Islet of Langerhans (tissue), 1 donor: ENCODE measurements at regions not wholly inside any gene's neighbourhood (a gene's known extent, or its start where the extent isn't known, plus 50 kb on each side); places are given as distances from the start of the nearest gene placed in this dataset.

Experiments
- FAIRE-seq: peaks from one replicate; lab custom pipeline; 2011; peaks lifted over from hg19 to GRCh38; lab: Jason Lieb, UNC

DNA sequence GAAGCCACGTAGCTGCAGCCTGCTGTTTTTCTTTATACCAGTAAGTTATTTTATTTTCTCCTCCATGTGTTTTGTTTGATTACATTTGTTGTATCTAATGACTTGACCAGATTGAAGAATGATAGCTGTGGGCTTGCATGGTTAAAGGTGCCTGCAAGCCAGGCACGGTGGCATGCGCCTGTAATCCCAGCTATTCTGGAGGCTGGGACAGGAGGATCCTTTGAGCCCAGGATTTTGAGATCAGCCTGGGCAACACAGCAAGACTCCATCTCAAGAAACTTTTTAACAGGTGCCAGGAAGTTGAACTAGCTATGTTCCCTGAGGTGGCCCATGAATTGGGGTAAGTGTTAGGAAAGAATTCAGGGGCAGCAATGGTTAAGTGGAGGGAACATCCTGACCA lies 179.4 kb downstream of the IRS1 start:
- no peak for FAIRE-seq

DNA sequence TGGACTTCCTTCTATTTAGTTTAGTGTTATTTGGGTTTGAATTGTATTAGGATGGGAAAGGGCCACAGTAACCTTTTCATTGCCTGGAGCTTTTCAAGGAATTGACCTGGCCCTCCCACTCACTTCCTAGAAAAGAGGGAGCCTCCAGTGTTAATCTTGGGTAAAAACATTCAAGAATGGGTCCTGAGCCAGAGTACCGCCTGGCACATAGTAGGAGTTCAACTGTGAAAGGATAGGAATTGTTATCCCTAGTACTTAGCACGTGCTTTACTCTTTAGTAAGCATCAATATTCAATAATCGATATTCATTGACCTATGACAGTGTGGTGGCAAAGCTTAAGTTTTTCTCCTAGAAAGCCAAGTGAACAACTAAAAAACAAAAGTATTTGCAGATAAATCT lies 179.9 kb downstream of the IRS1 start:
- FAIRE-seq, result no peak

DNA sequence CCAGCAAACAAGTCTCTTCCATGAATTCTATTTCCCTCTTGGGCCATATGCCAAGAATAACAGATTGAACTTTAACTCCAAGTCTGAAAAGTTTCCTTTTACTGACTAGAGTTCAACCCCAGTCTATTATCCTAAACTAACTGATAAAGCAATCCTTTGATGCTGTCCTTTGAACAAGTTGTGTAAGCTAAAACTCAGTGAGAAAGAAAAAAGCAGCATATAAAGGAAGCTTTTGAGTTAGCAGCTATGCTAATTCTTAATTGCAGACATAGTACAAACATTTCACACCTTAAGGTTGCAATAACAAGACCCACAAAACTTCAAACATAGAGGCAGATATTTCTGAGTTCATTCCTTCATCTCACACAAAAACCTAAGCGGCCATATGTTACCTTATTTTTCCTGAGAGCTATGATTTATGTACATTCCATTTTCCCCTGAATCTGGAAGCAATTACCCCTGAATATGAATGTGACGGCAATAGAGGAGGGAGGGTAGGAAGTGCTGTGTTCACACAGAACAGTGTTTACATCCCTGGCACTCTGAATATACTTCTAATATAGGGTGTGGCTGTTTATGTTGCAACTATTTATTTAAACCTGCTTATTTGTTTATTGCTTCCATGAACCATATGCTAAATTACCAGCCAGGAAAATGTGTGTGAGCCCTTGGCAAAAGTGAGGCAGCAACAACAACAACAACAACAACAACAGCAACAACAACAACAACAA lies 180.6 kb downstream of the IRS1 start:
- no peak for FAIRE-seq

DNA sequence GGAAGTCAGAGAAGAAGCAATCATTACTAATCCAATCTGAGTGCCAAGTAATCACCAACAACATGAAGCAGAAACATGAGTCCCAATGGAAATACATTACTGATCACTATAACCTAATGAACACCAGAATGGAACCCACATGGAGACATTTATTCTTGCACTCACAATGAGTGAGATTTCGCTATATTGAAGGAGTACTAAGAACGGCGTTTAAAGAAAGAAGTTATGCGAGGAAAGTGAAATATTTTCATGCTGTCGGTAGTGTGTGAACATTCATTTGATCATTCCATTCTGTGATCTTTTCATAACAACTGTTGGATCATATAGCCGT lies 181.1 kb downstream of the IRS1 start:
- no peak for FAIRE-seq

DNA sequence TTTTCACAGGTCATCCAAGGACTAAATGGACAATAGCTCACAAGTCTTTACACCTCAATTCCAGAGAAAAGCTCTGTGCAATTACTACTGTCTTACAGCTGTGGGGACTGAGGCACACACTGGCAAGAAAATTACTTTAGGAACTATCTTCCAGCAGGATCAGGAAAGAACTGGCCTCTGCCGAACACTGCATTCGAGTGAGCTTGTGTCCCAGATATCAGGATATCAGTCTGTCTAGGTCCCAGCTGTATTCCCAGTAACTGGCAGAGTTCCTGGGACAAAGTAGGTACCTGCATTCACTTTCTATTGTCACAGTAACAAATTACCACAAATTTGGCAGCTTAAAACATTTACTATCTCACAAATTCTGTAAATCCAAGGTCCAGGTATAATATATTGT lies 183.7 kb downstream of the IRS1 start:
- no peak for FAIRE-seq

DNA sequence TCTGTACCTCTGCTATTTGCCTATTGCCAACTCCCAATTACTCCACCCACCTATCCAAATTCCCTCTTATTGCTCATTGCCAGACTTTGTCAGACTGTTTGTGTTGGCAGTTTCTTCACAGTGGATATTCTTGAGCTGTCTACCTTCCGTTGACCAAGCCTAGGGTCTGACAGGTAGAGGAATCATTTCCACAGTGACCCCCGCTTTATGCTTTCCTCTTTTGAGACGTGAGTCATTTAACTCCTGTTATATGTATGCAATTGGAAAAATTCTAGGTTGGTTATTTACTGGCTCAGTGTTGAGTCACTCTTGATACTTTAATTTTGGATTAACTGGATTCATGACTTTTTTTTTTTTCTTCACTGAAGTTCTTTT lies 187.7 kb downstream of the IRS1 start:
- no peak for FAIRE-seq

DNA sequence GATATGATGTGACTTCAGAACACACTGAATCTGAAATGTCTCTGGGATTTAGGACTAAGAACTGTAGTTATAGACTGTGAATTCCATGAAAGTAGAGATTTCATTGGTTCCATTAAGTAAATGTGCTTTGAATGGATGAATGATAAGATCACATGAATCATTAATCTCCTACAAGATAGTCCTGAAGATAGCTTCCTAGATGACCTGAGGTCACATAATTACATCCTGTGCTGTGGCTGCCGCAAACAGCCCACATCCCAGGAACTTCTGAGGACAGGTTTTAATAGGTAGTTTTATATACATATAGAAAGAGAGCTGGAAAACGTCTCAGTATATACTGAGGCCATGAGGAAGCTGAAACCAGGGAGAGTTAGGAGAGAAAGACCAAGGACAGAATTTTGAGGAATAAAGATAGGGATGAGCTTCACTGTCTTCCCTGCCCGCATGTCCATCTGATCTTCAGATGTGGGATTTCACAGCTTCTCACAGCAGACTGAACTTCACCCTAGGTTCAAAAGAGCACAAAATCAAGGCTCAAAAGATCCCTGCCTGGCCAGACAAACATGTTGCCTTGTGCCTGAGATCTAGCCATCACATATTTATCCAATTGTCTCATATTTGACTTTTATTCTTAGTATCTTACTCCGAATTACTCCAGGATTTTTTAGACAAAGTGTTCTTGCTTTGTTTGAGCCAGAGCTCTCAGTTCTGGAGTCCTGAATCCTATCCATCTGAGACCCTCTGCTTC lies 188.2 kb downstream of the IRS1 start:
- no peak for FAIRE-seq

DNA sequence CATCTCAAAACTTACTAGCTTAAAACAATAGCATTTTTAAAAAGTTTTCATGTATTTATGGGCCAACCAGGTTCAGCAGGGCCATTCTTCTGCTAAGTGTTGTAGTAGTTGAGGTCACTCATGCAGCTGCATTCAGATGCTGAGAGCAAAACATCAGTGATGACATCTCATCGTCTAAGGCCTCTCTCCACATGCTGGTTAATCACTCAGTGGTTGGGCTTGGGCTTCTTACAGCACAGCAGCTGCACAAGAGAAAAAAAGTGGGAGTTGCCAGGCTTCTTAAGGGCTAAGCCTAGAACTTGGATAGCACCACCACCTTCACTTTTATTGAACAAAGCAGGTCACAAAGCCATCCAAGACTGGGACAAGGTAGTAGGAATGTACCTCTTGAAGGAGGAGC lies 190.3 kb downstream of the IRS1 start:
- no peak for FAIRE-seq

DNA sequence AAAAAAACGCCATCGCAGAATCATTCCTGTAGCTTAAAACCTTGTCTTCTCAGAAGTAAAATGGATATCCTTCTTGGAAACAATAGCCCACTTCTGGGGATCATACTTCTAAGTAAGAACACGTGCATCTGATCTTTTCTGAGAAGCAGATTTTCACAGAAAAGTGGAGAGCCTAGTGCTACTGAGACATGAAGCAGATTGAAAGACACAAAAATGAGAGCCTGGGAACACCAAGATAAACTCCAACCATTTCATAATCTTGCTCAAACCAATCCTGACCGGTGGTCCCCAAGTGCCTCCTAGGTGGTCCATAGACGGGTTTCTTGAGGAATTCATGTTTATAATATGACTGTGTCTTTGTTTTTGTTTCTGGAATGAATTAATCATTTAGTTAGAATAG lies 191.2 kb downstream of the IRS1 start:
- FAIRE-seq, result no peak

DNA sequence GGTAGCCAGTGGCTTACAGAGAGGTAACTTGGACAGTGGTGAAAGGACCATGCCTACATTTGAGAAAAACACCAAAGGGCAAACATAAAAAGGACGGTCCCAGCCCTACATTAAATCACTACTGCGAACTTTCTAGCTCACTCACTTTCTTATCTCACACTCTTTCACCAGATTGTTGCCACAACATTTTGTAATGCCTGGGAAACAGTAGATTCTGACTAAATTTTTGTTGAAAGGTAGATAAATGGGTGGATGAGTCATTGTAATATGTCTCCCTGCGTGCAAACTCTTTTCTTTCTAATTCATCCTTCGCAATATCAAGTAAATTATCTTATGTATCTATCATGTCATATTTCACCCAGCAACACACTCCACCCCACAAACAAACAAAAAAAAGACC lies 192.2 kb downstream of the IRS1 start:
- FAIRE-seq, result no peak

DNA sequence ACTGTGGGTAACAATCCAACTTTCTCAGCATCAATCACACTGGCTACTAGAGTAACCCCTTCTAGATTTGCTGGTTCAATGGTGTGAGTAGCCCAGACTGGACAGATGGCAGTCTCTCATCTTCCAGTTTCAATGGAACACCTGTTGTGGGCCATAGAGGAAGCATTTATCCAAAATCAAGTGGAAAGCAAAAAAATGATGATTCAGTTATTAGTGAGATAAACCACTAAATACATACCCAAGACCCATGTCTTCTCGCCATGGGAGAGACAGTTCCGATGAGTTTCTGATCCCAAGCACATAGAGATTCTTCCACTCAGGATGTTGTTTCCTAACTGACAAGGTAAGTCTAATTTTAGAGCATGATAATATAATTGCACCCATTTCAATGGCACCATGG lies 194.0 kb downstream of the IRS1 start:
- FAIRE-seq, result no peak

DNA sequence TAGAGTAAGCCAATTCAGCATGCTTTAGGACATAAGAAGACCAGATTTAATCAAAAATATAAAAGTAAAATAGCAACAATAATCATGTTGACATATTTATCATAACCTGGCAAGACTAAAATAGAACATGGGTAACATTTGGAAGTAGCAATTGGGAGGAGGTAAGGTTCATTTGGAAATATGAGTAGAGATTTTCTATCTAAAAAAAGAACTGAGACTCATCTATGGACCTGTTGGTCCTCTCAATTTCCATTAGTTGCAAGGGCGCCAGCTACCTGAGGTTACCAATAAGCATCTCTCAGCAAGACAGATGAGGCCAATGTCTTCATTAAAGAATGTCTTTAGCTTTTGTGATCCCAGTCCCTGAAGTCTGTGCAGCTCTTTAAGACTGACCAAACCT lies 196.0 kb downstream of the IRS1 start:
- no peak for FAIRE-seq

DNA sequence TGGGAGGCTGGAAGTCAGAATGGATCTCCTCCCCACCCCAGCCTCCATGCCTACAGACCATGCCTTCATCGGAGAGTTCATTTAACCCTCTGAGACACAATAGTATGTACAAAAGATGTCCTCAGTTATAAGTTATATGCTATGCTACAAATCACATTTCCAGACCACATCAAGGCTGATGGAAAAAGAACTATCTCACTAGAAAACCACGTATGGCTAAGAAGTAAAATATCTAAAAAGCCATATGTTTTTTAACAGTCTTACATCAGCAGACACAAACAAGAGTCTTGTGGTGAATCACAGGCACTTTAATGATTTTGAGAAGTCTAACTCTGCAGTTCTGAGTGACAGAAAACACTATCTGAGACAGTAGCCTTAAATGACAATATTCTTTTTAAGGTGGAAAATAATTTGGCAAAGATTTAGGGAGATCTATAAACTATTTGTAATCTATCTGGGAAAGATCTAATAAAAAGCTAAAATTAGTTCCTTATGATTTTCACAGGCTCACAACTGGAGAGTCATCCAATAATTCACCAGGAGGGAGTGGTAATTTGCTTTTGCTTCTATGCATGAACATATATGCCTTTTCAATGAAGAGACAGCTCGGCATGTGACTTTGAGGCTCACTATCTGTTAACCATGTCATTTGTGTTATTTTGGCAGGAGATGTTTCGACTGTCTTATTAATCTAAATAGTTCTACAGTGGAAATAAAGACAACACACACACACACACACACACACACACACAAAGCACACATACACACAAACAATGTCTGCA lies 197.5 kb downstream of the IRS1 start:
- FAIRE-seq, result no peak

DNA sequence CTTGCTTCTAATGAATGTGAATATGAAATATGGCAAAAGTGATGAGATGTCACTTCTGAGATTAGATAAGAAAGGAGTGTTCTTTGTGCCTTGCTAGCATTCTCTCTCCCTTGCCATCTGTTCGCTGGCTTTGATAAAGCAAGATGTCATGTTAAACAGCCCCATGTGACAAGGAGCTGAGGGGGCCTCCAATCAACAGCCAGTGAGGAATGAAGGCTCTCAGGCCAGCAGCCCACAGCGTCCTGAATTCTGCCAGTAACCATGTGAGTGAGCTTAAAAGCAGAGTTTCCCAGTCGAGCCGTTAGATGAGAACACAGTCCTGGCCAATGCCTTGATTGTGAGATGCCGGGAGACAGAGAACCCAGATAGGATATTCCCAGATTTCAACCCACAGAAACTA lies 198.8 kb downstream of the IRS1 start:
- no peak for FAIRE-seq

DNA sequence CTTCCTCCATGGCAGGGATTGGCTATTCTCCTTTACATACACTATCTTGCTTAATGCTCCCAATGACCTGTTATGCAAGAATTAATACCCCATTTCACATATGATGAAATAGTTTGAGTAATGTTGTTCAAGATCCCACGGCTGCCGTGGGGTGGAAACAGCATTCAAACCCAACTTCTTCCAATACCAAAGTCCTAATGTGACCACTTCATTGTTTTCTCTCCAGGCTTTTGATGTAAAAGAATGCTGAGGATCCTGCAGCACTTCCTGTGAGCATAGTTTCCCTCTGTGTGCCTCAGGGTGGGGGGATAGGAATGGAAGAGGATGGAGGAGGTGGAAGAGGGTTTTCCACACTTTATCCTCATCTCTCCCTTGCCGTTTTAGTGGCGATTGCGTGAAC lies 199.4 kb downstream of the IRS1 start:
- no peak for FAIRE-seq

DNA sequence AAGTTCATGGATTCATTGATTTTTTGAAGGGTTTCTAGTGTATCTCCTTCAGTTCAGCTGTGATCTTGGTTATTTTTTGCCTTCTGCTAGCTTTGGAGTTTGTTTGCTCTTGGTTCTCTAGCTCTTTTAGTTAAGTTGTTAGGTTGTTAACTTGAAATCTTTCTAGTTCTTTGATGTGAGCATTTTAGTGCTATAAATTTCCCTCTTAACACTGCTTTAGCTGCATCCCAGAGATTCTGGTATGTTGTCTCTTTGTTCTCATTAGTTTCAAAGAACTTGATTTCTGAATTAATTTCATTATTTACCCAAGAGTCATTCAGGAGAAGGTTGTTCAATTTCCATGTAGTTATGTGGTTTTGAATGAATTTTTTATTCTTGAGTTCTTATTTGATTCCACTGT lies 210.6 kb downstream of the IRS1 start:
- no peak for FAIRE-seq

DNA sequence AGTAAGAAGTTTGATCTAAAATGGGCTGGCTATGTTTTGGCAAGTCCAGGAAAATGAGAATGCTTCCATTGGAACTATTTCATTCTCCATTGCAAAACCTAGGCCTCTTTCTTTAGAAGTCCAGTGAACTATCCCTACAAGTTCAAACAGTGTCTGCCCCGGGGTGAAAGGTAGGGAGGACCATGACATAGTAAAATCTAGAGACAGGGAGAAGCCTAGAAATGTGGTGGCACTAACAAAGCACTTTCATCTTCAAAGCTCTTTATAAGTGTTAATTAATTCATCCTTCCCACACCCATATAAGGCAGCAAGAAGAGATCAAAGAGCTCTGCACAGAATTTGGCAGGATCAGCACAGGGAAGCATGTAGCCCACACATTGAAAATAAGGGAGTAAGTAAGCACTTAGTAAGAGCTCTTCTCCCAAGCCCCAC lies 214.5 kb downstream of the IRS1 start:
- no peak for FAIRE-seq

DNA sequence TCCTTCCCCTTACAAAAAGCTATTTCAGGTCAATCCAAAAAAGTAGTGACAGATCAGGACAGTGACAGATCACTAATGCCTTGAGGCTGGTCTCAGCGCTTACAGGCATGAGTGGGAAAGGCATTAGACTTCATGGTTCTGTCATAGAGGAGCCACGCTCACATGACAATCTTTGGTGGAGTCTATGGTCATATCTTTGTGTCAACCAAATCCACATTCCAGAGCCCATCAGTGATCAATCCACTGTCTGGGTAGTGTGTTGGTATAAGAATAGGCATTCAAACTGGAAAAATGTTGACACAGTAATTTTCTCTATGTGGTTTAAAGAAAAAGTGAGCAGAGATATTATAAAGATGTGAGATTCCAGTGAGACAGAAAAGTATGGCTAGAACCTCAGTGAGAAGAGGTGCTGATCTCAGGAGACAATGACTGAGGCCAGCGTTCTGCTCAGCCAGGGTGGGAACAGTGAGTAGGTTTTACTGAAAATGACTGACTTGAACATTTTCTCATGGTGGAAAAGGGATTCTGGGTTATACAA lies 215.0 kb downstream of the IRS1 start:
- no peak for FAIRE-seq

DNA sequence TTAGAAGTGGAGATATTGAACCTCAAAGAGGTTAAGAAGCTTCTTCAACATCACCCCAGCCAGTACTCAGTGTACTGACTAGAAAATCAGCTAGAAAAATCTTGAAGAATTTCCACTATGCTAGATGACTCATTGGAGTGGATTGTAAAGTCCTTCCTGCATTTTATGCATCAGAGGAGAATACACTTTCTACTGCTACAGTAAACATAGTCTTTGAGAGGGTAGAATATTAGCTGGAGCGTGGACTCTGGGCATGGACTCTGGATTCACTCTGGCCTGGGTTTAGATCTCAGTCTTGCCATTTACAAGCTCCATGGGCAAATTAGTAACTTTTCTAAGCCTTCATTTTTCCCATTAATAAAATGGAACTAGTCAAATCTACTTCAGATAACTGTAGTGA lies 215.9 kb downstream of the IRS1 start:
- peak; percentile 72 for FAIRE-seq

DNA sequence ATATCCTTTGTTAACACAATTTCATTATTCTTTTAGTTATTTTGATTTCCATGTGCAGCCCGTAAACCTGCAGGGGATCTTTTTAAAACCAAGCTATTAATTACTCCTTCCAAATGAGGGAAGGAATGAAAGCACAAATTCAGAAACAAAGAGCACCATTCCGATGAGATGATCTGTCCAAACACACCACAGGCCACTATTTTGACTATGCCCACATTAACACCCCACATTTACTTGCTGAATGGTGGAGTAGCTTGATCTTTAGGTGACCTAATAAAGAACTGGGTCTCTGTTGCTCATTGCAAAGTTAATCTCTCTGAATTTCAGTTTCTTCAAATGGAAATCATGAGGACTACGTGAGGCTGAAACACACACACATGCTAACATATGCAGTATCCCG lies 218.0 kb downstream of the IRS1 start:
- FAIRE-seq, result no peak

DNA sequence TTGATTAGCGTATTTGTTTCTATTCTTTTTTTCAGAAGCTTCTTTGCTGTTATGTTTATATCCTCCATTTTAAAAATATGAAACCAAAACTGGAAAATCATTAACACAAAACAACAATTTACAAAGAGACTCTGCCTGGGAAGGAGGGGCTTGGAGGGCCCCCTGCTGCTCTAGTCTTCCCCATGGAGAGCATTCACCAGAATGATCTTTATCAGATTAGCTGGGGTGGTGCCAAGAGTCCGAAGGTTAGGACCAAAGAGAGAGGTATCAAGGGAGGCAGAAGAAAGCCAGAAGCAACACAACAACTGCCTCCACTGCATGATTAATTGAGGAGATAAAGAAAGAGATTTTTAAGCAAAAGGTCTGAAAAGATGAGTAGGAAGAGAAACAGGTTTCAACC lies 218.6 kb downstream of the IRS1 start:
- no peak for FAIRE-seq

DNA sequence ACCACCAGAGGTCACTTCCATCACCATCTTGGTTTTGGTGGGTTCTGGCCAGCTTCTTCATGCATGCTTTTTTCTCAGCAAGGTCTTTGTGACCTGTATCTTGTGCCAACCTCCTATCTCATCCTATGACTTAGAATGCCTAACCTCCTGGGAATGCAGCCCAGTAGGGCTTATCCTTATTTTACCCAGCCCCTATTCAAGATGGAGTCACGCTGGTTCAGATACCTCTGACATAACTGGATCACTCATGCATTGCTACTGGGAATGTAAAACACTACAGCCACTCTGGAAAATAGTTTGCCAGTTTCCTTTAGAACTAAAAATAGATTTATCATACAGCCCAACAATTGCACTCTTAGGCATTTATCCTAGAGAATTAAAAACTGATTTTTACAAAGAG lies 219.2 kb downstream of the IRS1 start:
- no peak for FAIRE-seq

DNA sequence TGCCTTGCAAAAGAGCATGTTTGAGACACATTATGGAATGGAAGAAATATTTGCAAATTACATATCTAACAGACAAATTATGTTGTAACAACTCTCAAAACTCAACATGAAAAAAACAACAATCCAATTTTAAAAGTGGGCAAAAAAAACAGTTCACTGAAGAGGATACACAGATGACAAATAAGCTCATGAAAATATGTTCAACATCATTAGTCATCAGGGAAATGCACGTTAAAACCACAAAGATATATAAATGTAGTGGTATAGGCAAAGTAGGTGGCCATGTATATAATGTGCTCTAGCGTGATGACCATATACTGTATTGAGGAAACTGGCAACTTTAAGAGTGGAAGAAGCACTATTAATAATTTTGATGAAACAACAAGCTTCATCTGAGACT lies 220.1 kb downstream of the IRS1 start:
- FAIRE-seq, result no peak
